HG03196 (cell line): ENCODE measurements at regions not wholly inside any gene's neighbourhood (a gene's known extent, or its start where the extent isn't known, plus 50 kb on each side); places are given as distances from the start of the nearest gene placed in this dataset.

Experiments
- ATAC-seq: cut with Tn5 transposase; IDR thresholded peaks from one replicate; pipeline ENCODE4 v1.9.1; 2021; ENCODE audit not compliant: unreplicated experiment

GRCh38 chr11:112877581-112877980, 83.6 kb upstream of the NCAM1 start:
- no peak for ATAC-seq

GRCh38 chr11:112878033-112878601, 83.1 kb upstream of the NCAM1 start:
- no peak for ATAC-seq

- no peak for ATAC-seq
Measured at GRCh38 chr11:112880495-112880894, 80.7 kb upstream of the NCAM1 start.

GRCh38 chr11:112881461-112881860, 79.8 kb upstream of the NCAM1 start:
- no peak for ATAC-seq

- no peak for ATAC-seq
Measured at GRCh38 chr11:112882494-112883381, 78.5 kb upstream of the NCAM1 start.

- ATAC-seq, result no peak
Measured at GRCh38 chr11:112884012-112884767, 77.0 kb upstream of the NCAM1 start.

- ATAC-seq, result no peak
Measured at GRCh38 chr11:112885744-112886433, 75.3 kb upstream of the NCAM1 start.

- ATAC-seq, result no peak
Measured at GRCh38 chr11:112886434-112887370, 74.5 kb upstream of the NCAM1 start.

GRCh38 chr11:112889446-112889845, 71.8 kb upstream of the NCAM1 start:
- no peak for ATAC-seq

GRCh38 chr11:112899235-112900006, 61.8 kb upstream of the NCAM1 start:
- no peak for ATAC-seq

- ATAC-seq, result no peak
Measured at GRCh38 chr11:112901924-112902323, 59.3 kb upstream of the NCAM1 start.

- ATAC-seq, result no peak
Measured at GRCh38 chr11:112902361-112903011, 58.7 kb upstream of the NCAM1 start.

- ATAC-seq, result no peak
Measured at GRCh38 chr11:112903340-112903739, 57.9 kb upstream of the NCAM1 start.

- ATAC-seq, result no peak
Measured at GRCh38 chr11:112911124-112911523, 50.1 kb upstream of the NCAM1 start.
